Right lung (tissue), 2 donors: ENCODE measurements at regions not wholly inside any gene's neighbourhood (a gene's known extent, or its start where the extent isn't known, plus 50 kb on each side); places are given as distances from the start of the nearest gene placed in this dataset.

Experiments used
- DNase-seq, 2 donors: peaks; one replicate each; pipeline ENCODE4 v3.0.0-alpha.2; 2013

DNA sequence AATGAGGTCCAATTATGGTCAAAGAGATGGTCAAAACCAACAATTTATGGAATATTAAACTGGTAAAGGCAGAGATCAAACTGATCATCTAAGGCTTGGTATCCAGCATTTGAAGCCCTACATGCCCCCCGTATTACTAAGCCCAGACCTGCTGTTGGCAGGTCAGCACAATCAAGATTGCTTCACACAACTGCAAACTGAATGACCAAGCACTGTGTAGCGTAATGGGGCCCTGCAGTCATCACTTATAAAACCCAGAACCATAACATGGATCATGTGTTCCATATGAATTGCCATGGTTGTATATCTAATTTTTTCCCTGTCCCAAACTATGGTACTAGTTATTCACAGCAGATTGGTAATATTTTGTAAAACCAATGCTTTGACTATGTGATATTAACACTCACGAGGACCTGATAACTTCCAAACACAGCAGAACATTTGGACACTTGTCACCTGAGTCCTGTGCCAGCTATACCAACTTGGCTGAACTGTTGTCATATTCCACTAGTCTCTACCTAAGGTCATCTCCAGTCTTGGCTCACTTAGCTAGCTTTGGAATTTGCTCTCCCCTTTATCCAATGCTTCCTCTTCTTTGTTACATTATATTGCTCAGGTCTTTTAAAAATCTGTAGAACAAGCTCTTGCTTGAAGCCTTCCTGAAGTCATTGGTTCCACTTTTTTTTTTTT lies 81.7 kb upstream of the HMHB1 start:
- no peak for DNase-seq

DNA sequence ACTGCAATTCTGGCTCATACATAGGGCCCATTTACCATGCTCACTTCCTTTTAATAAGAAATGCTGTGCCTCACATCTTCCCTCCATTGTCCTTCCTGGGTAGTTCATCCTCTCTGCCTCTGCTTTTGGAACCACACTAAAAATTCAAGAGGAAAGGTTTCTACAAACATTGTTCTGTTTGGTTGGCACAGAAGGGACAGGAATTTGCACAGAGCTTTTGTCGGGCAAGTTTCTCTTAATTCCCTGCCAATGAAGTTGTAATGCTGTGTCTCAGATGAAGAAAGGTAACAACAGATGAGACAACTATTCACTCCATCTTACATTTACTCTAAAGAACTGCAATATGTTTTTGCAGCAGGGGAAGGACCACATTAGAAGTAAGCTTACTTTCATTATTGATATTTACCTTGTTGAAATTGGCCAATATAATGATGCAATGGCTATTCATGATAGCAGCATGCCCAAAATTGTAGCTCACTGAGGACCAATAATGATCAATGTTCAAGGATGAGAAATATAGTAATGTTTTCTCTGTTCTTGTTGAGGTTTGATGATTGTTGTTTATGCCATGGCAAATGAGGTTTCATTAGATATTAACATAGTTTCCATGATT lies 82.5 kb upstream of the HMHB1 start:
- DNase-seq, result no peak

GRCh38 chr5:143723159-143723558 lies 88.8 kb upstream of the HMHB1 start:
- no peak for DNase-seq

GRCh38 chr5:143721925-143722324 lies 90.0 kb upstream of the HMHB1 start:
- DNase-seq, result no peak

GRCh38 chr5:143720689-143721088 lies 91.3 kb upstream of the HMHB1 start:
- DNase-seq, result no peak

DNA sequence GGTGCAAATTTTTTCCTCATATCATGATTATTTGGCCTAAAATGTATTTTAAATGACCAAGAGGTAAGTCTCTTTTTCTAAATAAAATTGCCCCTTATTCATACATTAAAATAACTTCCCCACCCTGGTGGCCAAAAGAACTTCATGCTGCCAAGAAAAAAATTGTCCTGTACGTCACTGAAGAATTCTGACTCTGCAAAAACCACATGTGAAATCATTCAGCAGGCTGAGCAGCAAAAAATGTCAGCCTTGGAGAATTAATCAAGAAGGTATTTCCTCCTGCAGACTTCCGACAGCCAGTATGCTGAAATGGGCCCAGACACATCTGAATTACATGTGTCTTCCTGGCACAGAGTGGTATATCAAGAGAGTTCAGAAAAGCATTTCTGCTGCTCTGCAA lies 94.6 kb upstream of the HMHB1 start:
- DNase-seq, result no peak

DNA sequence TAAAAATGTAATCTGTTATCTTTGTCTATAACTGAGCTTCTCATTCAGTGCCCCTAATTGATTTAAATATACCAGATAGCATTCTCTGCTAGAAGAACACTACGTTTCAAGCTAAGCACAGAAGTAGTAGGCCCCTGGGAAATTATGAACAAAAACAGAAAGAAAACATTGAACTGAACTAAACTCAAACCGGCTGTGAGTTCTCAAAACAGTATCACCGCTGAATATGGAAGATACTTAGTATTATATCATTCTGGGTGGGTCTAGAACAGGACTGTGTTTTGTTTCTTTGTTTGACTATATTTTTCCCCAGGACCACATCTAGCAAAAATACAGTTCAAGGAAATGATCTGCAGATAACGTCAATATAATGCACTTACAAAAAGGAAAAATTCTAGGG lies 95.1 kb upstream of the HMHB1 start:
- DNase-seq, result no peak

DNA sequence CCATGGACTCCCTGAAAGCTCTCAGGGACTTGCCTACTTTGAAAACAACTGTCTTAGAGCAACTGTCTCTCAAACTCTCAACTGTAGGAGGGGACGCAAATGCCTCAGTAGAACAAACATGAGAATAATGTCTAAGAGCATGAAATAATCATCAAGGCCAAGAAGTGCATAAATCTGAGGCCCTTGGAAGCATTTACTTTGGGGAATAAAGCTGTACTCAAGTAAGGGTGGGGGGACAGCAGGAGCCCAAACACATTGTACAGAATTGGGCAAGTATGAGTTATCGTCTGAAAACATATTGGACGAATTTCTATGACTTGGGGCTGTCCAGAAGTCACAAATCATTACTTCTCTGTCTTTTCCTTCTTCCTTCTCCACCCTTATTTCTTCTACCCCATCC lies 96.3 kb upstream of the HMHB1 start:
- no peak for DNase-seq

GRCh38 chr5:143714629-143715028 lies 97.3 kb upstream of the HMHB1 start:
- no peak for DNase-seq

DNA sequence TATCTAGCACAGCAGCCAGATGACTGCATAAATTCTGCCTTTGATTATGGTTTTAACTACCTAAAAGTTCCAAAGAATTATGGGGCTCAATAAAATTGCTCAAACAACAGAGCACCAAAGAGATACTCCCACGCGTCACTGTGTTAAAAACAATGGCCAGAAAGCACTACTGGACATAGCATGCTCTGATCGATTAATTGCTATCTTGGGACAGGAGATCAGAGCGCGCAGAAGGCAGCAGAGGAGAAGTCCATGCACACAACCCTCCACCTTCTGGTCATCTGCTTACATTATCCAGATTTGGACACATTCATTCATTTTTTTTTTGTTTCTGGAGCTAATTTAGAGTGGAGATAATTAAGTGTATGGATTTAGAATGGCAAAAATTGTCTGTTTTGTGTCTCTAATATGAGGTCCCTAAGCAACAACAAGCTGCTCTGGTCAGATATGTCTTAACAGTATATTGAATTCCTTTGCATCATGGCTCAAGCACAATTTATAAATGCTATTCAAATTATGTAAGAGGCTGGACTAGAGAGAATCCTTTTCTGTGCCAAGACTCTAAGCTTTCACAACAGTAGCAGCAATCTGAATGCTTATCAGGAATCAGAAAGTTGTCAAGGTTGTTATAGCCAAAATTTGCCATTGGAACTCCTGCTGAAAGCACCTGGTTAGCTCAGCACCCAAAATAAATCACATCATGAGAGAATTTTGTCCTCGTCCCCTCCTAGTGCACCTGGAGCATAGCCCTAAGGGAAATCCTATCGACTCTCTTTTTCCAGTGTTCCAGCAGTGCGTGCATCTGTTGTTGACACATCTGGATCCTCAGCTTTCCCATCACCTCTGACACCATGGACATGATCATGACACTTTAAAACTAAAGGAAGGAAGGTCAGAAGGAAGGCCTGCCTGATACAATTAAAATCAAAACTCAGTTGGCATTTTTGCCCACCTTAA lies 98.6 kb upstream of the HMHB1 start:
- DNase-seq, result peak; percentile 65 to 71

DNA sequence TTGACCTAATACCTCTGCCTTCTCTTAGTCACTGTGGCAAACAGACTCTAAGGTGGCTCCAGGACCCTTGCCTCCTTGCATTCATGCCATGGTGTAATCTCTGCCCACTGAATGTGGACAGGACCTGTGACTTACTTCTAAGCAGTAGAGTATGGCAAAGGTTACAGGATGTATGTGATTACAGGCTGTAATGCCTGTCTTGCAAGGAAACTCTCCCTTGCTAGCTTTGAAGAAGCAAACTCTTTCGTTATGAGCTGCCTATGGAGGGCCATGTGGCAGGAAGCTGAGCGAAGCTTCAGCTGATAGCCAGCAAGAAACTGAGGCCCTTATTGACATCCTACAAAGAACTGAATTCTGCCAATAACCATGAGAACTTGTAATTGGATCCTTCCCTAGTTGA lies 103.3 kb upstream of the HMHB1 start:
- DNase-seq, result no peak

DNA sequence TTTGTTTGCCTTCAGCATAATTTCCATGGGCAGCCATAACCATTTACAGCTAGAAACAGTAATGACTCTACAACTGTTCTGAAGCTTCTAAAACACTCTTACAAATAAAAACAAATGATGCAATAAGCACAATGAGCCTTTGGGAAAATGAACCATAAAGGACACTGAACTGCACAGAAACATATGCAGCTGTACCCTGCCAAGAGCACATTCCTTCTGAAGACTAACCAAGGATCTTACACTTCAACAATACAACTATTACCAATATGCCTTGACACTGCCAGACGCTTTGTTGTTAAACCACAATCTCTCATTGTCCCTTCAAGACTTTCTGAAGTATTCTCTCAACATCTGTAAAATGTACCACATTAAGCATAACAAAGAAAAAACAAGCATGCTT lies 104.2 kb upstream of the HMHB1 start:
- DNase-seq, result peak; percentile 49 to 58

DNA sequence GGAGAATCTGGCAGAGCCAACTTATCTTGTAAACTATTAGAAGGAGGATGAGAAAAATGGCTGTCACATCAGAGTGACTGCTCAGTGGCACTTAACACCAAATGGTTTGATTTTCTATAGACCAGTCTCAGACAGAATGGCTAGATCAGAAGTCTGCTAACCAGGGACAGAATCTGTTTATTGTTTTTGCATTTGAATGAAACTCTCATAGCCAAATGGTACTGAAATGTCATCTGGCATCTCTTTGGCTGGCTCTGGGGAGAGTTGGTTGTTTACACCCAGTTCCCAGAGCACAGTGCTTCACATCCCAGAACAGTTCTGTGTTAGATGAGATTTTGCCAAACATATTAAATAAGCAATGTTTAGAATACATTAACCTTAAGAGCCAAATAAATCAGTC lies 106.6 kb upstream of the HMHB1 start:
- no peak for DNase-seq

DNA sequence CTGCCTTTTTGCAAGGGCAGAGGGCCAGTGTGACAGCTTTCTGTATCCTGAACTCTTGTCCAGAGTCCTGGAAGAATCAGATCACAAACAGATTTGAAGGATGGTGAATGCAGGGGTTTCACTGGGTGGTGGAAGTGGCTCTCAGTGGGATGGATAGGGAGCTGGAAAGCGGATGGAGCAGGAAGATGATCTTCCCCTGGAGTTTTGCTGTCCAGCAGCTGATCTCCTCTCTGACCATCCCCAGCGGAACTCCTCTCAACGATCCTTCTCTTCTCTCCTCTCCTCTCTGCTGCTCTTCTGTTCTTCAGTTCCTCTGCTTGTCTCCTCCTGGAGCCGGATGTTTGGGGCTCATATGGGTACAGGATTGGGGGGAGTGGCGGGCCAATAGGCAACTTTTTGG lies 108.3 kb upstream of the HMHB1 start:
- no peak for DNase-seq

- no peak for DNase-seq
Observed at GRCh38 chr5:143701493-143701892, 110.5 kb upstream of the HMHB1 start.

DNA sequence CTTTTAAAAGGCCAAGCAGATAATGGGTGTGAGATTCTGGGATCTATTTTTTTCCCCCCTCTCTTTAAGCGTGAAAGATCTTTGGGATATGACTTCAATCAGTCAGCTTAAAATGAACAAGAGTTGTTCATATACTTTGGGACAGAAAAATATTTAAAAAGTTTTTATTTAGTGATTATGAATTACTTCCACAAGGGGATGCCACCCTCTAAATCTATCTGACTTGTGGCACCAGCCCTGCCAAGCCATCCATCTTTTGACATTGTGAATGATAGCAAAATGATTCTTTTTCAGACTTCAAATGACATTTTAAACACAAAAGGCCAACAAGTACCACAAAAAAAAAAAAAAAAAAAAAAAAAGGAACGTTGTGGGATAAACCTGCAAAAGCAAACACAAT lies 111.0 kb upstream of the HMHB1 start:
- DNase-seq, result no peak

DNA sequence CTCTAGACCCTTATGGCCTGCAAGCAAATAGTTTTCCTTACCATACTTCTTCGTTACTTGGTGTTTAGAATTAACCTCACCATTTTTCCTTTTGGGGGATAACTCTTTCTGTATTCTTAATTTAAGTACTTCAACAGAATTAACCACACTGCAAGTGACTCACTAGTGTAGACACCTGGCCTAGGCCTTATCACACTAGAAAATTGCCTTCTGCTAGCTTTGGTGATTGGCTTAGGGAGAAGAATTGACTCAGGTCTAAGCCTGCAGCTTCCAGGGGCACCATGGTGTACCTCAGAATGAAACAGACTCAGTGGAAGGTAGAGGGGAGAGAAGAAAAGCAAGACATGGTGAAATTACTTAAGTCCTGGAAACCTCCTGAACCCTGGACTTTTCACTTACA lies 112.8 kb upstream of the HMHB1 start:
- DNase-seq, result no peak

GRCh38 chr5:143698574-143698973 lies 113.4 kb upstream of the HMHB1 start:
- no peak for DNase-seq

DNA sequence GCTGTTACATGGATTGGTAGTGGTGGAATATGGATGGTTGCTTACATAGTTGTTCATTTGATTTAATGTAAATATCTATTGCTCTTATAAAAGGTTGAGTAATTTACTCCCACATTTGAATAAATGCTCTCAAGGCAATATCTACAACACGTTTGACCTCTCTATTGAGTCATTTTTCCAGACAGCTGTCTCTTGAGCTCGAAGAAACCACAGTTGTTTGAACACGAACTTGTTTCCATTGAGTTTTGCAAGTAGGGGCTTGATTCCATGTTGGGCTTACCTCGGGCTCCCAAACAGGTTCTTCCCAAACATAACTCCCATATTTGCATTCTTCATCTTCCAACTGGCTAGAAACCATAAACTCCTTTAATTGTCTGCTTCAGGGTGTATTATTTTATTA lies 115.0 kb upstream of the HMHB1 start:
- no peak for DNase-seq

DNA sequence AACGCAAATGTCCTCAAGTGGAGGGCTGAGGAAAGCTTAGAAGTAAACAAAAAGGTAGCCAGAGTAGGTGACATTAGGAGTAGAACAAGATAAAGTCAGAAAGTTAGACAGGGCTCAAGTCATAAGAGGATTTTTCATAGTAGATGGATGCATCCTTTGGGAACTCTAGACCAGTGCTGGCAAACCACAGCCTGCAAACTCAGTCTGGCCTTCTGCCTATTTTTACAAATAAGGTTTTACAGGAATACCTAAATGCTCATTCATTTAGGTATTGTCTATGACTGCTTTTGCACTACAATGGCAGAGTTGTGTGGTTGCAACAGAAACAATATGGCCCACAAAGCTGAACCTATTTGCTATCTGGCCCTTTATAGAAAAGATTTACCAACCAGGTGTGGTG lies 116.0 kb upstream of the HMHB1 start:
- DNase-seq, result no peak

DNA sequence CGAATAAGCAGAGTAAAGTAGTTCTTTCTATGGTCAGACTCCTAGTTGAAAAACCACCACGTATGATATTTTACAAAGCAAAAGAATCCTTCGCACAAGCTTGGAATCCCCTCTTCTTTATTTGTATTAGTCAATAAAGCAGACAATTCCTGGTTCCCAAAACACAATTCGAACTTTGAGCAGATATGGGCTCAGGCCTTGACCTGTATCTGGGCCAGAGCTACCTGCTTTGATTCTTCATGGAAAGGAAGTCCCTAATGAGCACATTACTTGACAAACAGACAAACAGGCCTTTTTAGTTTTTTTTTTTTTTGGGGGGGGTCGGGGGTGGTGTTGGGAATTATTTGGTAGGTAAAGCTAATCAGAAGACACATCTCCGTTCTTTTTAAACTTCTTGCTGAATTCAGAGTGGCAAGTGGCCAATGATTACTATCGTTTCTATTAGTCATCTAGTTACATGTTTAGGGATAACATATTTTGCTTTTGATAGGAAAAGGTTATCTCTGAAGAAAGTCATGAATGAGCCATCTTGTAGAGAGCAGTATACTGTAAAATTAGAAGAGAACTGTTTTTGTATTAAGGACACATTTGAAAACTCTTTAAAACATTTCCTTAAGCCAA lies 116.6 kb upstream of the HMHB1 start:
- no peak for DNase-seq

- no peak for DNase-seq
Observed at GRCh38 chr5:143694357-143694756, 117.6 kb upstream of the HMHB1 start.
